Urothelium cell line (cell line): ENCODE measurements at regions not wholly inside any gene's neighbourhood (a gene's known extent, or its start where the extent isn't known, plus 50 kb on each side); places are given as distances from the start of the nearest gene placed in this dataset.

Experiments
- DNase-seq: peaks from one replicate; pipeline ENCODE4 v3.0.0; 2011; ENCODE audit warnings: low spot score, mixed read lengths
- FAIRE-seq: peaks from 2 replicates; lab custom pipeline; 2011; peaks lifted over from hg19 to GRCh38; lab: Jason Lieb, UNC

DNA sequence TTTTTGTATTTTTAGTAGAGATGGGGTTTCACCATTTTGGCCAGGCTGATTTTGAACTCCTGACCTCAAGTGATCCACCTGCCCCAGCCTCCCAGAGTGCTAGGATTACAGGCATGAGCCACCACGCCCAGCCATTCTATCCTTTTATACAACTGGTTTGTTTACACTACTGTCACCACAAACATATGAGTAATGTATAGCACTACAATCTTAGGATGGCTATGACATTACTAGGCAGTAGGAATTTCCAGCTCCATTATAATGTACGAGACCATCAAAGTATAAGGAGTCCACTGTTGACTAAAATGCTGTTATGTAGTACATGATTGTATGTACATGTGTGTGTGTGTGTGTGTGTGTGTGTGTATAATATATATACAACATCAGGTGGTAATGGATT lies 1126.1 kb upstream of the LRRN3 start:
- FAIRE-seq: no peak
- no peak for DNase-seq

DNA sequence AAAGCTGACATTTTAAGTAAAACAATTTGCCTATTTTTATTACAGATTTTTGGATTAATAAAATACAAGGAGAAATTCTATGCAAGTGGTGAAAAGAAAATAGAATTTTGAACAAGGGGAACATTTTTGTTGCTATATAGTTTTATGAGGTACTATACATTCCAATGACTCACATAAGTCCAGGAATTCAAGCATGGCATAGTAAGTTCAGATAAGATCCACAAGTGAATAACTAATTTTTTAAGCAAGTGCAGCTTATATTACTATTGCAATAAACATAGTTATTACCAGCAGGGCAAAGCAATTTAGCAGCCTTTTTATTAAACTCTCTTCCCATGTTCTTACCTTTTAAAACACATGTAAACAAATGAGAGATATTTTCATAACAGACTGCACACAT lies 1123.5 kb upstream of the LRRN3 start:
- DNase-seq (no peak), FAIRE-seq (no peak)

DNA sequence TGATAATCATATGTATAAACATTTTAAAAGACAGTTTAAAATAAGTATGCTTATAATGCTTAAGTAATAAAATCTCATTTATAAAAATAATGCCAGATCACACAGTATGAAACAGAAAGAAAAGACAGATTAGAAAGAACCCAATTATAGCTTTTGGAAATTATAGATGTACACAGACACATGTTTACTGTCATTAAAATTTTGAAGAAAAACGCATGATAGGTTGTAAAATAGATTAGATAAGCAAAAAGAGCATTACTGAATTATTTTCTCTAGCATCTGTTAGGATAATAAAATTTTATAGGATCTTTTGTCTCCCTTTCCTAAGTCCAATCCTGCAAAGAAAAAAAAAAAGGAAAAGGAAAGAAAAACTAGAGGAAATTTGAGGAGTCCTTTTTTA lies 1107.3 kb upstream of the LRRN3 start:
- DNase-seq (no peak), FAIRE-seq (no peak)

- DNase-seq (no peak), FAIRE-seq (no peak)
Measured at GRCh38 chr7:109984729-109985128, 1106.2 kb upstream of the LRRN3 start.

DNA sequence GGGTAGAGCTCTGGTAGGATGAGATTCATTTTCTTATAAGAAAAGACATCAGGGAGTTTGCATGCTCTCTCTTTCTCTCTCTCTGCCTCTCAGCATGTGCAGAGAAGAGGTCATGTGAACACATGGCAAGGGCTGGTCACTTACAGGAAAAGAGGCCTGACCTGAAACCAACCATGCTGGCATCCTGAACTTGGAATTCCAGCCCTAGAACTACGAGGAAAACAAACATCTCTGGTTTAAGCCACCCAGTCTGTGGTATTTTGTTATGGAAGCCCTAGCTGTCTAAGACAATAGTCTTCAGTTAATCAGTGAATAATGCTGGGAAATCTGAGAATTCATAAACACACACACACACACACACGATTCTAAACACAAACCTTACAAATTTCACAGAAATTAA lies 1104.2 kb upstream of the LRRN3 start:
- no peak for DNase-seq
- FAIRE-seq: peak; percentile 27

DNA sequence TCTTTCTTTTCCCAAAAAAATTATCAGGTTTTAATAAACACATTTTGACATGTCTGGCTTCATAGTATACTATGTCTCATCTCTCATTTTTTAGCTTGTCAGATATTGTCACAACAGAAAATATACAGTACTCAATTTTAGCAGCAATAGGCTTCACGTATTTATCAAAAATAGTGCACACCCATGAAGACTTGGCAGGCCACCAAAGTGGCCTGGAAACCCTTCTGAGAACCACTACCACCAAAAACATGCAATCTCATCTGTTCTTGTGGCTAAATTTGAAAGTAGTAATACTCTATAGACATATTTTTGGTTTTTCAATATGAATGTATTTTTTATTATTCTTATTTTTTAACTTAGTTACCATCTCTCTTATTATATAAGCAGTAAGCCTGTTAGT lies 1094.5 kb upstream of the LRRN3 start:
- no peak for DNase-seq
- FAIRE-seq: no peak

GRCh38 chr7:109996927-109997326 lies 1094.0 kb upstream of the LRRN3 start:
- DNase-seq (no peak), FAIRE-seq (no peak)

DNA sequence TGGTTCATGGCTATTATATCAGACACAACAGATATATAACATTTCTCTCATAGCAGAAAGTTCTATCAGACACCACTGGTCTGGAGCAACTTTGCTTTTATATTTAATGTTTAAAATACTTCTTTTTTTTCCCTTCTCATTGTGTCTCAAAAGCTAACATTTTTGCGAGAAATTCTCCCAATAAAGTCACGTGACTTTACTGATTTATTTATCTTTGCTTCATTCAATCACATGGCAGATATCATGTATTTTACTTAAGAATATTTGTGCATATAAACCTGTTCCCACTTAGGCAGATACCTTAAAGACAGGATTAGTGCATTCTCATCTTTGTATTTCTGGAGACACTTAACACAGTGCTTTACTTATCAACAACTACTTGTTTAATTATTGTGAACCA lies 1093.1 kb upstream of the LRRN3 start:
- no peak for DNase-seq
- no peak for FAIRE-seq

- DNase-seq: no peak
- FAIRE-seq: no peak
Measured at GRCh38 chr7:110001254-110001938, 1089.5 kb upstream of the LRRN3 start.

DNA sequence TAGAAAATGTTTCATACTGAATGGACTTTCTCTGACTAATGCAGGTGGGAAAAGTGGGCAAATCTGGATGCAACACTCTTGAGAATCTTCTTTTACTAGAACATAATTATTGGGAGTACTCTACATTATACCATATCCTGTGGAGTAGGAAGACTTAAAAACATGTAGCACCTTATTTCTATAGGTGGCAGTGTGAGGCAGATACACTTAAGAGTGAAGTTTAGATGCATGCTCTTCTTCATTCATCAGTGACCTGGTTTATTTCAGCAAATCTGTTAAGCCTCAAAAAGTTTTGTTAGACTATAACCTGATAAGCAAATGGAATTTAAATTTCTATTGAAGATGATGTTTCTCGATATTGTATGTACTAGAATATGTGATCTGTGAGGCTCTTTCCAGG lies 1087.1 kb upstream of the LRRN3 start:
- no peak for DNase-seq
- no peak for FAIRE-seq

GRCh38 chr7:110007320-110008063 lies 1083.4 kb upstream of the LRRN3 start:
- DNase-seq: no peak
- FAIRE-seq: no peak

- DNase-seq (no peak), FAIRE-seq (no peak)
Measured at GRCh38 chr7:110010359-110010758, 1080.6 kb upstream of the LRRN3 start.

- DNase-seq (no peak), FAIRE-seq (no peak)
Measured at GRCh38 chr7:110017405-110017804, 1073.5 kb upstream of the LRRN3 start.

GRCh38 chr7:110027385-110027784 lies 1063.5 kb upstream of the LRRN3 start:
- DNase-seq: no peak
- FAIRE-seq: no peak

DNA sequence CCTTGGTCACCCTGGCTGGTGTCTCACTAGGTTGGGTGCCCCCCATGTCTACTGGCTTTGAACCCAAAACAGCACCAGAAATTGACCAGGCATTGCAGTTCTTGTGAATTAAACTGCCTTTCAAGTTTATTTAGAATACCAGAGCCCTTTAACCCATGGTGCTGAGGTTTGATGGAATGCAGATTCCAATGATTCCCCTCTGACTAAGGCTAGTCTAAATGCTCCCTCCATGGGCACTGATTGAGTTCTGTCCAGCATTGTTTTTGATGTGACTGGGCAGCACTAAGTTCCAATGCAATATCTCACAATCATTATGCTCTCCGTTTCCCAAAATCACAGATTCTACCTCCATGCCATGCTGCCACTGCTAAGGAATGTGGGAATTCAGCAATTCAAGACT lies 1047.4 kb upstream of the LRRN3 start:
- DNase-seq (no peak), FAIRE-seq (no peak)

GRCh38 chr7:110050785-110051184 lies 1040.1 kb upstream of the LRRN3 start:
- FAIRE-seq (no peak), DNase-seq (no peak)

DNA sequence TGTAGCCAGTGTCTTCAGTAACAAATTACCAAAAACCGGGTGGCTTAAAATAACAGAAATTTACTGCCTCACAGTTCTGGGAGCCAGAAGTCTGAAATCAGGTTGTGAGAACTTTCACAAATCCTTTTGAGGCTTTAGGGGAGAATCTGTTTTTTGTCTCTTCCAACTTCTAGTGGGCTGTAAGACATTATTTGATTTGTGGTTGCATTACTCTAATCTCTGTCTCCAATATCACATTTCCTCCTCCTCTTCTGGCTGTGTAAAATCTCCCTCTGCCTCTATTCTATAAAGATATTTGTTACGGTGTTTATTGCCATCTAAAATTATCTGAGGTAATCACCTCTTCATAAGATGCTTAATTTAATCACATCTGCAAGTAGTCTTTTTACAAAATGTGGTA lies 1039.6 kb upstream of the LRRN3 start:
- FAIRE-seq: no peak
- DNase-seq: no peak

DNA sequence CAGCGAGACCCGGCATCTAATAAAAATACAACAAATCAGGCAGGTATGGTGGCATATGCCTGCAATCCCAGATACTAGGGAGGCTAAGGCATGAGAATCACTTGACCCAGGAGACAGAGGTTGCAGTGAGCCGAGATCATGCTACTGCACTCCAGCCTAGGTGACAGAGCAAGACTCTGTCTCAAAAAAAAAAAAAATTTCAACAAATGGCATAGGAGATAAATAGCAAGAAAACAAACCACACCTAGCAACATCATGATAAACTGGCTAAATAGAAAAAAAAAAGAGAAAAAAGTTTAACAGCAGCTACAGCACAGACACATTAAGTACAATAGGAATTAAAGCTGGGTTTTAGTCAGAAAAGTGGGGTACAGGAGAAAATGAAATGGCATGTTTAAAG lies 1034.6 kb upstream of the LRRN3 start:
- no peak for FAIRE-seq
- no peak for DNase-seq

GRCh38 chr7:110058401-110058800 lies 1032.5 kb upstream of the LRRN3 start:
- DNase-seq (no peak), FAIRE-seq (no peak)

DNA sequence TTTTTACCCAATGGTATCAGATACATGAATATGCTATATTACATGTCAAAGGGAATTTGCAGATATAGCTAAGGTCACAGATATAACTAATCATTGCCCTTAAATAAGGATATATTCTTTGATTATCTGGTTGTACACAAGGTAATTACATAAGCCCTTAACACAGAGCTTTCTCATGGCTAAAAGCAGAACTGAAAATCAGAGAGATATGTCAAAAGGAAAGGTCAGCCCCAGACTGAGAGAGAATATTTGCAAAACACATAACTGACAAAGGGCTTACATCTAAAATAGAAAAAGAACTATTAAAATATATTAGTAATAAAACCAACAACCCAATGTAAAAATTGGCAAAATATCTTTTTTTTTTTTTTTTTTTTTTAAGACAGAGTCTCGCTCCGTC lies 1029.5 kb upstream of the LRRN3 start:
- FAIRE-seq (no peak), DNase-seq (no peak)

- FAIRE-seq (no peak), DNase-seq (no peak)
Measured at GRCh38 chr7:110065121-110065520, 1025.8 kb upstream of the LRRN3 start.

GRCh38 chr7:110066843-110067242 lies 1024.1 kb upstream of the LRRN3 start:
- DNase-seq: no peak
- FAIRE-seq: no peak

- FAIRE-seq (no peak), DNase-seq (no peak)
Measured at GRCh38 chr7:110071192-110071591, 1019.7 kb upstream of the LRRN3 start.
